ENCODE measurements at regions not wholly inside any gene's neighbourhood (a gene's known extent, or its start where the extent isn't known, plus 50 kb on each side); places are given as distances from the start of the nearest gene placed in this dataset.

DNA sequence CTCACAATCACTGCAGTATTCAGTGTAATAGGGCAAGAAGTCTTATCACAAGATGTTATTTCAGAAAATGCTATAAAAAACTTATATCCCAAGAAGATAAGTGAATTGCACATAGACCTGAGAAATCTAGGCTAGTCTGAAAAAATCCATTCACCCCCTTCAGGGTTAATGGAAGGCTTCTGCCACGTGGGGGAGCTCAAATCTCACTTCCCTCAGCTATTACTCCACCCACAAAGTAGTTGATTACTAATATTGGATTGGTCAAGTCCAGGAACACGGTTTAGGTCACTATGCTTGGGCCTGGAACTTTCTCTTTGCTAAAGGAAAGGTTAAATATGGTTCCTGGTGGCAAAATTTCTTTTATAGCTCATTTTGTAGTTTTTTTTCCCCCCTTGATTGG lies 51.2 kb upstream of the ADAM23 start (continued):
- TF ChIP-seq SIN3A (IDR thresholded peaks at IDR 0.05; ENCODE audit: low read depth), result no peak

Measured in HCT116 (cell line).